Smooth muscle cell (in vitro differentiated cells): ENCODE measurements at regions not wholly inside any gene's neighbourhood (a gene's known extent, or its start where the extent isn't known, plus 50 kb on each side); places are given as distances from the start of the nearest gene placed in this dataset.
"Not testable (repeated sequence)": the region's sequence is repeated elsewhere in the genome, so short reads cannot be mapped to it uniquely, and the experiment has no call there.

ENCODE experiments used
- DNase-seq: peaks from one replicate; lab custom pipeline; 2025; ENCODE audit not compliant: unreplicated experiment; lab: John Stamatoyannopoulos, UW
- H2AFZ ChIP-seq: fragments of 200-600 bp; sonication (generic); 2 replicates; pipeline ENCODE4 v1.6.0; 2016; ENCODE audit warnings: antibody characterized with exemption, low read depth, mild to moderate bottlenecking
- H3F3A ChIP-seq: fragments of 200-600 bp; sonication (generic); 2 replicates; pipeline ENCODE4 v1.6.0; 2017; ENCODE audit warnings: antibody characterized with exemption, low read depth
- H3K27ac ChIP-seq: fragments of 200-600 bp; sonication (generic); 2 replicates; pipeline ENCODE4 v1.5.1; 2016; ENCODE audit warnings: low read depth, mild to moderate bottlenecking
- H3K27me3 ChIP-seq: fragments of 200-600 bp; sonication (generic); 2 replicates; pipeline ENCODE4 v1.6.1; 2016; ENCODE audit warnings: low read depth, mild to moderate bottlenecking
- H3K36me3 ChIP-seq: fragments of 200-600 bp; sonication (generic); 2 replicates; pipeline ENCODE4 v1.5.1; 2016; ENCODE audit warnings: low read depth
- H3K4me1 ChIP-seq: fragments of 200-600 bp; sonication (generic); 2 replicates; pipeline ENCODE4 v1.5.1; 2016; ENCODE audit warnings: low read depth
- H3K4me2 ChIP-seq: fragments of 200-600 bp; sonication (generic); 2 replicates; pipeline ENCODE4 v1.6.0; 2016; ENCODE audit warnings: mild to moderate bottlenecking
- H3K4me3 ChIP-seq: fragments of 200-600 bp; sonication (generic); 2 replicates; pipeline ENCODE4 v1.5.1; 2016; ENCODE audit warnings: mild to moderate bottlenecking
- H3K79me2 ChIP-seq: fragments of 200-600 bp; sonication (generic); 2 replicates; pipeline ENCODE4 v1.6.0; 2016; ENCODE audit warnings: low read depth, mild to moderate bottlenecking
- H3K9ac ChIP-seq: fragments of 200-600 bp; sonication (generic); 2 replicates; pipeline ENCODE4 v1.6.0; 2016; ENCODE audit warnings: low read depth
- H3K9me3 ChIP-seq: fragments of 200-600 bp; sonication (generic); replicated peaks from 2 replicates; pipeline ENCODE4 v1.5.1; 2016; ENCODE audit warnings: low read depth
- H4K20me1 ChIP-seq: fragments of 200-600 bp; sonication (generic); 2 replicates; pipeline ENCODE4 v1.6.0; 2016; ENCODE audit warnings: low read depth
- WGBS: methylation state at CpG from one replicate; pipeline ENCODE4 v1.1.7; 2016; ENCODE audit warnings: low lambda C conversion rate; 5-methylcytosine and 5-hydroxymethylcytosine counted together

- H3K9ac ChIP-seq, H3K36me3 ChIP-seq, H3K4me2 ChIP-seq, H3K4me1 ChIP-seq, DNase-seq, H3K79me2 ChIP-seq, H3K9me3 ChIP-seq, H3K4me3 ChIP-seq, H3F3A ChIP-seq, H2AFZ ChIP-seq, H4K20me1 ChIP-seq, H3K27ac ChIP-seq: not testable (repeated sequence)
- 61% methylated on average over 1 of the region's 1 CpG for WGBS
- H3K27me3 ChIP-seq: peaks cover 53% of the 10 kb centered on the region
Observed at GRCh38 chr9:41075671-41076070, 52.8 kb downstream of the FOXD4L6 start.

GRCh38 chr9:41074356-41074942 lies 54.0 kb downstream of the FOXD4L6 start:
- H3K9ac ChIP-seq, H3K36me3 ChIP-seq, H3K4me1 ChIP-seq, H4K20me1 ChIP-seq, H3K27ac ChIP-seq, DNase-seq, H3K9me3 ChIP-seq, H3K79me2 ChIP-seq, H3F3A ChIP-seq: not testable (repeated sequence)
- peak overlapping the region; percentile 58 for H3K4me3 ChIP-seq
- 31% methylated on average over 63 of the region's 63 CpGs for WGBS
- peak overlapping the region; percentile 87 for H3K4me2 ChIP-seq
- peak overlapping the region; percentile 62 for H2AFZ ChIP-seq
- peaks cover 49% of the 10 kb centered on the region for H3K27me3 ChIP-seq

- 40% methylated on average over 23 of the region's 39 CpGs for WGBS
- H3K4me2 ChIP-seq, H3K36me3 ChIP-seq, H3F3A ChIP-seq, H3K4me1 ChIP-seq, H3K27ac ChIP-seq, H3K9me3 ChIP-seq, DNase-seq, H3K79me2 ChIP-seq, H2AFZ ChIP-seq, H3K9ac ChIP-seq, H4K20me1 ChIP-seq: not testable (repeated sequence)
- peak overlapping the region; percentile 58 for H3K4me3 ChIP-seq
- peaks cover 49% of the 10 kb centered on the region for H3K27me3 ChIP-seq
Observed at GRCh38 chr9:41073471-41074243, 54.8 kb downstream of the FOXD4L6 start.

- peak overlapping the region; percentile 43 for H3K4me2 ChIP-seq
- H3K4me1 ChIP-seq, H3K4me3 ChIP-seq, H3K27me3 ChIP-seq, H3K9me3 ChIP-seq, H3F3A ChIP-seq, DNase-seq, H2AFZ ChIP-seq, H3K36me3 ChIP-seq, H3K79me2 ChIP-seq, H3K27ac ChIP-seq, H4K20me1 ChIP-seq, H3K9ac ChIP-seq: not testable (repeated sequence)
- WGBS: 35% methylated on average over 8 of the region's 8 CpGs
Observed at GRCh38 chr9:41064125-41064795, 64.2 kb downstream of the FOXD4L6 start.

GRCh38 chr9:41063243-41063642 lies 65.2 kb downstream of the FOXD4L6 start:
- H3K4me3 ChIP-seq, H3K27ac ChIP-seq, H3K9me3 ChIP-seq, H3K79me2 ChIP-seq, H3K36me3 ChIP-seq, H2AFZ ChIP-seq, H3K27me3 ChIP-seq, DNase-seq, H3F3A ChIP-seq, H3K9ac ChIP-seq, H4K20me1 ChIP-seq, H3K4me1 ChIP-seq, H3K4me2 ChIP-seq: not testable (repeated sequence)
- WGBS: 96% methylated on average over 5 of the region's 5 CpGs

- not testable (repeated sequence) for H3K27me3 ChIP-seq, H3K4me1 ChIP-seq, H3K4me2 ChIP-seq, H3K27ac ChIP-seq, DNase-seq, H3K9me3 ChIP-seq, H3K4me3 ChIP-seq, H4K20me1 ChIP-seq, H3F3A ChIP-seq, H3K9ac ChIP-seq, H3K36me3 ChIP-seq, H3K79me2 ChIP-seq, H2AFZ ChIP-seq
- WGBS: 88% methylated on average over 1 of the region's 1 CpG
Observed at GRCh38 chr9:41059603-41060002, 68.9 kb downstream of the FOXD4L6 start.

GRCh38 chr9:41053666-41054363 lies 74.7 kb downstream of the FOXD4L6 start:
- not testable (repeated sequence) for H4K20me1 ChIP-seq, H3K4me2 ChIP-seq, H3K27me3 ChIP-seq, H3K27ac ChIP-seq, H3K36me3 ChIP-seq, H3K9ac ChIP-seq, H3K9me3 ChIP-seq, H3K79me2 ChIP-seq, H3K4me1 ChIP-seq, H3K4me3 ChIP-seq, DNase-seq, H2AFZ ChIP-seq, H3F3A ChIP-seq
- 59% methylated on average over 4 of the region's 4 CpGs for WGBS

GRCh38 chr9:41048672-41049071 lies 79.8 kb downstream of the FOXD4L6 start:
- not testable (repeated sequence) for H3K79me2 ChIP-seq, H3K27me3 ChIP-seq, H3K4me2 ChIP-seq, H3K4me1 ChIP-seq, H2AFZ ChIP-seq, H3K36me3 ChIP-seq, DNase-seq, H4K20me1 ChIP-seq, H3K27ac ChIP-seq, H3F3A ChIP-seq, H3K9ac ChIP-seq, H3K4me3 ChIP-seq, H3K9me3 ChIP-seq
- 85% methylated on average over 2 of the region's 2 CpGs for WGBS
